Erythroblast (primary cell): ENCODE measurements at regions not wholly inside any gene's neighbourhood (a gene's known extent, or its start where the extent isn't known, plus 50 kb on each side); places are given as distances from the start of the nearest gene placed in this dataset.

Source experiments
- GATA1 ChIP-seq: IDR thresholded peaks from 2 replicates; pipeline ENCODE4 v1.6.1; 2011; ENCODE audit warnings: low read depth, mild to moderate bottlenecking, control low read depth, low read length, moderate library complexity
- POLR2A ChIP-seq: IDR thresholded peaks from 2 replicates; pipeline ENCODE4 v1.6.1; 2011; ENCODE audit warnings: mild to moderate bottlenecking, low read length

DNA sequence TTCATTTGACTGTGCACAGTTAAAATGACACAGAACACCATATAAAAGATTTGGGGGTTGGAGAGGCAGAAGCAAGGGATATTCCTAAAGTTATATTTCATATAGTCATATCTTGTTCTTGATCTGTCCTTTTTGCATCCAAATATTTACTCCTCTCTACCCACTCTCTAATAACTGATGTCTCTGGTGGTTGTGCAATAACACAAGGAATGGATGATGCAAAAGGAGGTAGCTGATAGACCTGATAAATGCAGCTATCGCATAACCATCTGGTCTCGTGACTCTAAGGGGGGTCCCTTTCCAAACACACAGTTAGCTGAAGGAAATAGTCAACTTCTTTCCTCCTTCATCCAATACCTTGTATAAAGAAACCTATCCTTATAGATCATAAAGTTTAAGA, 123.1 kb downstream of the POLR1F start:
- TF ChIP-seq POLR2A (no peak), GATA1 (no peak)
